ENCODE measurements at regions not wholly inside any gene's neighbourhood (a gene's known extent, or its start where the extent isn't known, plus 50 kb on each side); places are given as distances from the start of the nearest gene placed in this dataset.

DNA sequence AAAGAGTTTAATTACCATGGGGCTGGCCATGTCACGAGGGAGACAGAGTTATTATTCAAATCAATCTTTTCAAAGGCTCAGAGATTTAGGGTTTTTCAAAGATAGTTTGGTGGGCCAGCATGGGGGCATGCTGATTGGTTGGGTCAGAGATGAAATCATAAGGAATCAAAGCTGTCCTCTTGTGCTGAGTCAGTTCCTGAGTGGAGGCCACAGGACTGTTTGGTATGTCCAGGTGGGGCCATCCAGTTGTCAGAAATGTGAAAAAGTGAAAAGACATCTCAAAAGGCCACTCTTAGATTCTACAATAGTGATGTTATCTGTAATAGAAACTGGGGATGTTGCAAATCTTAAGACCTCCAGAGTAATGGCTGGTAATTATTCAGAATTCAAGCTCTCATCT lies 288.6 kb downstream of the EN1 start:
- TF ChIP-seq, protein P1, sequence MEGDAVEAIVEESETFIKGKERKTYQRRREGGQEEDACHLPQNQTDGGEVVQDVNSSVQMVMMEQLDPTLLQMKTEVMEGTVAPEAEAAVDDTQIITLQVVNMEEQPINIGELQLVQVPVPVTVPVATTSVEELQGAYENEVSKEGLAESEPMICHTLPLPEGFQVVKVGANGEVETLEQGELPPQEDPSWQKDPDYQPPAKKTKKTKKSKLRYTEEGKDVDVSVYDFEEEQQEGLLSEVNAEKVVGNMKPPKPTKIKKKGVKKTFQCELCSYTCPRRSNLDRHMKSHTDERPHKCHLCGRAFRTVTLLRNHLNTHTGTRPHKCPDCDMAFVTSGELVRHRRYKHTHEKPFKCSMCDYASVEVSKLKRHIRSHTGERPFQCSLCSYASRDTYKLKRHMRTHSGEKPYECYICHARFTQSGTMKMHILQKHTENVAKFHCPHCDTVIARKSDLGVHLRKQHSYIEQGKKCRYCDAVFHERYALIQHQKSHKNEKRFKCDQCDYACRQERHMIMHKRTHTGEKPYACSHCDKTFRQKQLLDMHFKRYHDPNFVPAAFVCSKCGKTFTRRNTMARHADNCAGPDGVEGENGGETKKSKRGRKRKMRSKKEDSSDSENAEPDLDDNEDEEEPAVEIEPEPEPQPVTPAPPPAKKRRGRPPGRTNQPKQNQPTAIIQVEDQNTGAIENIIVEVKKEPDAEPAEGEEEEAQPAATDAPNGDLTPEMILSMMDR (IDR thresholded peaks at IDR 0.05; ENCODE audit: poor library complexity): no peak
- TF ChIP-seq EZH2 (IDR thresholded peaks at IDR 0.05; ENCODE audit: borderline replicate concordance) (no peak), EZH2phosphoT487 (IDR thresholded peaks at IDR 0.05; ENCODE audit: low read depth, severe bottlenecking, unreplicated experiment) (no peak)

Data from hepatocyte (in vitro differentiated cells).